Smooth muscle cell of the brain vasculature (primary cell): ENCODE measurements at regions not wholly inside any gene's neighbourhood (a gene's known extent, or its start where the extent isn't known, plus 50 kb on each side); places are given as distances from the start of the nearest gene placed in this dataset.
"Not testable (repeated sequence)": the region's sequence is repeated elsewhere in the genome, so short reads cannot be mapped to it uniquely, and the experiment has no call there.

Source experiments
- DNase-seq: peaks from one replicate; pipeline ENCODE4 v3.0.0-alpha.2; 2012; ENCODE audit warnings: low read depth, low spot score

GRCh38 chr14:89061696-89062095 lies 237.2 kb downstream of the TTC8 start:
- no peak for DNase-seq

- no peak for DNase-seq
These were observed 241.4 kb downstream of the TTC8 start for GRCh38 chr14:89065879-89066278.

- no peak for DNase-seq
These were observed 243.0 kb downstream of the TTC8 start for GRCh38 chr14:89067293-89067972.

GRCh38 chr14:89078021-89078795 lies 253.8 kb downstream of the TTC8 start:
- DNase-seq = no peak

- no peak for DNase-seq
These were observed 260.8 kb downstream of the TTC8 start for GRCh38 chr14:89085231-89085731.

GRCh38 chr14:89085737-89086382 lies 261.4 kb downstream of the TTC8 start:
- DNase-seq = no peak

GRCh38 chr14:89088530-89088929 lies 264.1 kb downstream of the TTC8 start:
- no peak for DNase-seq

GRCh38 chr14:89089330-89089729 lies 264.9 kb downstream of the TTC8 start:
- DNase-seq = no peak

GRCh38 chr14:89091781-89092180 lies 267.3 kb downstream of the TTC8 start:
- DNase-seq = no peak

GRCh38 chr14:89093083-89093730 lies 268.8 kb downstream of the TTC8 start:
- no peak for DNase-seq

GRCh38 chr14:89095036-89095435 lies 270.6 kb downstream of the TTC8 start:
- DNase-seq = no peak

- no peak for DNase-seq
These were observed 272.5 kb downstream of the TTC8 start for GRCh38 chr14:89096946-89097345.

GRCh38 chr14:89098254-89098653 lies 273.8 kb downstream of the TTC8 start:
- DNase-seq = no peak

GRCh38 chr14:89104171-89104817 lies 279.8 kb downstream of the TTC8 start:
- not testable (repeated sequence) for DNase-seq

GRCh38 chr14:89104861-89105260 lies 280.4 kb downstream of the TTC8 start:
- DNase-seq = not testable (repeated sequence)
